GM12878 (cell line): ENCODE measurements at regions not wholly inside any gene's neighbourhood (a gene's known extent, or its start where the extent isn't known, plus 50 kb on each side); places are given as distances from the start of the nearest gene placed in this dataset.

Experiments used
- ATAC-seq: fragments of 200-7000 bp; cut with Tn5 transposase; 3 replicates; pipeline ENCODE4 v1.9.1; 2020; ENCODE audit warnings: mild to moderate bottlenecking, moderate library complexity
- BruUV-seq: library from RNA; stranded (reverse); fragments of 400-500 nt; replicated peaks from 2 replicates; lab custom pipeline; 2021; lab: Mats Ljungman, UMichigan
- CTCF ChIA-PET: fragments of 300-600 bp; sonication (Branson Sonifier 250); formaldehyde crosslinking; extraction: SDS; loops from one replicate; lab custom pipeline; 2021; ENCODE audit warnings: inconsistent platforms; lab: Yijun Ruan, JAX
- POLR2A ChIA-PET: fragments of 350-600 bp; formaldehyde crosslinking; extraction: SDS; loops from one replicate; lab custom pipeline; 2021; ENCODE audit warnings: inconsistent platforms; lab: Charles Lee
- RAD21 ChIA-PET: fragments of 300-600 bp; sonication (Branson Sonifier 250); formaldehyde crosslinking; loops from one replicate; lab custom pipeline; 2023; ENCODE audit warnings: antibody characterized with exemption; ENCODE audit not compliant: unreplicated experiment; lab: Charles Lee
- SMC1A ChIA-PET: fragments of 300-600 bp; sonication (Branson Sonifier 250); formaldehyde crosslinking; loops from one replicate; lab custom pipeline; 2023; ENCODE audit not compliant: unreplicated experiment, uncharacterized antibody; lab: Charles Lee
- DNase-seq: peaks from one replicate; pipeline ENCODE4 v3.0.0-alpha.2; 2011; ENCODE audit warnings: low read depth, low spot score
- FAIRE-seq: peaks from 3 replicates; lab custom pipeline; 2011; peaks lifted over from hg19 to GRCh38; lab: Jason Lieb, UNC
- H2AFZ ChIP-seq: 2 replicates; pipeline ENCODE4 v1.6.0; 2011; ENCODE audit warnings: low read depth, low read length, control low read depth; ENCODE audit not compliant: control insufficient read depth
- H3K27ac ChIP-seq: 2 replicates; pipeline ENCODE4 v1.5.1; 2011; ENCODE audit warnings: control low read depth; ENCODE audit not compliant: control insufficient read depth, insufficient read depth
- H3K27me3 ChIP-seq, 2 experiments: replicated peaks in 1 of 2; 2 replicates each; pipeline versions ENCODE4 v1.6.0 to v1.6.1; 2011; ENCODE audit warnings: low read length in 1 of 2; ENCODE audit not compliant: control insufficient read depth in 2 of 2, insufficient read depth in 2 of 2
- H3K36me3 ChIP-seq, 2 experiments: 2 replicates each; pipeline ENCODE4 v1.5.1; 2011; ENCODE audit warnings: low read length in 1 of 2; ENCODE audit not compliant: control insufficient read depth in 2 of 2, insufficient read depth in 2 of 2
- H3K4me1 ChIP-seq: 2 replicates; pipeline ENCODE4 v1.6.1; 2011; ENCODE audit warnings: mild to moderate bottlenecking, low read length, moderate library complexity, mixed read lengths; ENCODE audit not compliant: control insufficient read depth, insufficient read depth
- H3K4me2 ChIP-seq: 2 replicates; pipeline ENCODE4 v1.6.0; 2011; ENCODE audit warnings: control low read depth; ENCODE audit not compliant: control insufficient read depth, insufficient read depth
- H3K4me3 ChIP-seq: fragments of 200-600 bp; sonication (generic); 2 replicates; pipeline ENCODE4 v1.5.1; 2016
- H3K79me2 ChIP-seq: 2 replicates; pipeline ENCODE4 v1.6.0; 2011; ENCODE audit warnings: low read length; ENCODE audit not compliant: control insufficient read depth, insufficient read depth
- H3K9ac ChIP-seq: 2 replicates; pipeline ENCODE4 v1.8.0; 2011; ENCODE audit warnings: low read length, control low read depth, mixed read lengths; ENCODE audit not compliant: control insufficient read depth, insufficient read depth
- H3K9me3 ChIP-seq: replicated peaks from 3 replicates; pipeline ENCODE4 v1.5.1; 2011; ENCODE audit warnings: mild to moderate bottlenecking, low read length; ENCODE audit not compliant: control insufficient read depth, insufficient read depth
- H4K20me1 ChIP-seq: 2 replicates; pipeline ENCODE4 v1.6.0; 2011; ENCODE audit not compliant: control insufficient read depth, insufficient read depth
- FOXK2 ChIP-seq: fragments of 450-650 bp; IDR thresholded peaks from 2 replicates; pipeline ENCODE4 v1.6.1; 2017; ENCODE audit warnings: mild to moderate bottlenecking, moderate library complexity
- HCFC1 ChIP-seq: fragments of 150-350 bp; IDR thresholded peaks from 2 replicates; pipeline ENCODE4 v1.6.1; 2014; ENCODE audit warnings: low read length
- LARP7 ChIP-seq: fragments of 450-650 bp; IDR thresholded peaks from 2 replicates; pipeline ENCODE4 v1.6.1; 2017; ENCODE audit warnings: mild to moderate bottlenecking
- MXI1 ChIP-seq: fragments of 150-350 bp; IDR thresholded peaks from 2 replicates; pipeline ENCODE4 v1.6.1; 2011; ENCODE audit warnings: low read depth, mild to moderate bottlenecking, inconsistent platforms, low read length, improper control_type of control experiment
- PAX5 ChIP-seq: IDR thresholded peaks from 2 replicates; pipeline ENCODE4 v1.6.1; 2011; ENCODE audit warnings: low read depth, low read length, borderline replicate concordance
- SIX5 ChIP-seq: IDR thresholded peaks from 2 replicates; pipeline ENCODE4 v1.6.1; 2011; ENCODE audit warnings: mild to moderate bottlenecking, low read depth, low read length, moderate library complexity; ENCODE audit not compliant: severe bottlenecking
- SUPT20H ChIP-seq: IDR thresholded peaks from 2 replicates; pipeline ENCODE4 v1.6.1; 2011; ENCODE audit warnings: low read depth, mild to moderate bottlenecking, low read length, moderate library complexity, borderline replicate concordance; ENCODE audit not compliant: control insufficient read depth
- ZNF207 ChIP-seq: fragments of 450-650 bp; IDR thresholded peaks from 2 replicates; pipeline ENCODE4 v1.6.1; 2014; ENCODE audit warnings: antibody characterized with exemption, mild to moderate bottlenecking, borderline replicate concordance
- ZNF274 ChIP-seq: IDR thresholded peaks from one replicate; pipeline ENCODE4 v1.8.0; 2011; ENCODE audit not compliant: insufficient read length, insufficient read depth
- ZNF384 ChIP-seq: IDR thresholded peaks from 2 replicates; pipeline ENCODE4 v1.6.1; 2012; ENCODE audit warnings: low read depth, mild to moderate bottlenecking, low read length, improper control_type of control experiment, borderline replicate concordance
- WGBS: methylation state at CpG from one replicate; pipeline ENCODE4 v1.1.6; 2016; ENCODE audit warnings: low lambda C conversion rate; ENCODE audit not compliant: insufficient replicate concordance, insufficient coverage; ENCODE audit errors: missing lambda C conversion rate; 5-methylcytosine and 5-hydroxymethylcytosine counted together
- in situ Hi-C: fragments of 300-500 bp; cut with MboI; formaldehyde crosslinking; loops from 9 replicates; pipeline ENCODE4 v1.14.3; 2018; ENCODE audit warnings: mixed read lengths
- intact Hi-C: fragments of 100-400 bp; cut with micrococcal nuclease; formaldehyde crosslinking; loops from one replicate; pipeline ENCODE4 v1.14.2; 2022; ENCODE audit not compliant: unreplicated experiment
- TF ChIP-seq, protein P1 (sequence below): IDR thresholded peaks from 2 replicates; pipeline ENCODE4 v1.6.1; 2012; ENCODE audit warnings: mild to moderate bottlenecking, low read depth, low read length
- TF ChIP-seq, protein P2 (sequence below): IDR thresholded peaks from 2 replicates; pipeline ENCODE4 v1.6.1; 2011; ENCODE audit warnings: low read depth, low read length, improper control_type of control experiment, borderline replicate concordance
- TF ChIP-seq, protein P3 (sequence below): IDR thresholded peaks from 2 replicates; pipeline ENCODE4 v1.6.1; 2011; ENCODE audit warnings: mild to moderate bottlenecking, low read depth, low read length, moderate library complexity; ENCODE audit not compliant: insufficient replicate concordance
- TF ChIP-seq, protein P4 (sequence below): fragments of 450-650 bp; formaldehyde crosslinking; IDR thresholded peaks from 2 replicates; pipeline ENCODE4 v1.4.0; 2020; ENCODE audit warnings: mild to moderate bottlenecking, moderate library complexity

DNA sequence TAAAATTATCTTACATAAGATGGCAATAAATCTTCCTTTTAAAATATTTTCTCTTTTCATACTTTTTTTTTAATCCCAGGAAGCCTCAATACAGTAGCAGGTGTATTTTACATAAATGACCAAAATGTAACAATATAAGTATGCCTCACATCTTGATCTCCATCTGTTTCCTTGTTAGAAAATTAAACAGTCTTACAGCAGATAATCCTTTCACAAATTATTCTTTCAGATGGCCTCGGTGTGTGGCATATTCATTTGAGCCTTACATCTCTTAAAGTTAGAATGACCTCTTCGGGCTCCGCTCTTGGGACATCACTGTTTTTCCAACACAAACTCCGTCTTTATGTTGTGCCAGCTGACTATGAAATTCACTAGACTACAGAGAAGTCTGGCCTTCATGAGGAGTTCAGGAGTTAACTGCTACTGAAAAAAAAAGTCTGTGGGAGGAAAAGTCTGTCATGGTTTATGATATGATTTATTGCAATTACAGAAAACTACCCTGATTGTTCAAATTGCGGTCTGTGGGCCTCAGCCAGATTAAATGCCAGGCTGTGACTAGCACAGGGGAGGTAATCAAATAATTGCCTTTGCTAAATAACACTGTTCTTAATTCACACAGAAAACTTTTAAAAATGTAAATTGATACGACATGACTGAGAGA is 292.9 kb upstream of the PUM3 start:
- Histone ChIP-seq H3K36me3 (no peaks in the 10 kb centered on the region), H3K9ac (no peak overlapping the region), H3K27ac (no peak overlapping the region), H3K4me2 (no peak overlapping the region), H3K9me3 (no peaks in the 10 kb centered on the region), H3K4me1 (no peaks in the 10 kb centered on the region), H4K20me1 (no peaks in the 10 kb centered on the region), H3K4me3 (no peak overlapping the region), H3K27me3 (no peaks in the 10 kb centered on the region; a peak in 1 of 4 replicates), H2AFZ (no peak overlapping the region), H3K79me2 (no peaks in the 10 kb centered on the region)
- POLR2A ChIA-PET = no interaction called here
- no peak for FAIRE-seq
- in situ Hi-C loops (no loop called here), intact Hi-C loops (no loop called here)
- 0% methylated on average over 6 of the region's 6 CpGs for WGBS
- no peak for ATAC-seq
- RAD21 ChIA-PET = no interaction called here
- CTCF ChIA-PET = no interaction called here
- no peak for DNase-seq
- BruUV-seq = no TSS peak
- SMC1A ChIA-PET = interaction anchor here (0.6 kb wide), 1 partner anchor 777 kb away, joined by 3 read pairs; no protein-coding TSS in a partner anchor
- TF ChIP-seq SIX5 (no peak), HCFC1 (no peak), ZNF384 (no peak), ZNF274 (no peak), ZNF207 (no peak), SUPT20H (no peak), PAX5 (no peak), LARP7 (no peak), MXI1 (no peak), FOXK2 (no peak)
- TF ChIP-seq, protein P1, sequence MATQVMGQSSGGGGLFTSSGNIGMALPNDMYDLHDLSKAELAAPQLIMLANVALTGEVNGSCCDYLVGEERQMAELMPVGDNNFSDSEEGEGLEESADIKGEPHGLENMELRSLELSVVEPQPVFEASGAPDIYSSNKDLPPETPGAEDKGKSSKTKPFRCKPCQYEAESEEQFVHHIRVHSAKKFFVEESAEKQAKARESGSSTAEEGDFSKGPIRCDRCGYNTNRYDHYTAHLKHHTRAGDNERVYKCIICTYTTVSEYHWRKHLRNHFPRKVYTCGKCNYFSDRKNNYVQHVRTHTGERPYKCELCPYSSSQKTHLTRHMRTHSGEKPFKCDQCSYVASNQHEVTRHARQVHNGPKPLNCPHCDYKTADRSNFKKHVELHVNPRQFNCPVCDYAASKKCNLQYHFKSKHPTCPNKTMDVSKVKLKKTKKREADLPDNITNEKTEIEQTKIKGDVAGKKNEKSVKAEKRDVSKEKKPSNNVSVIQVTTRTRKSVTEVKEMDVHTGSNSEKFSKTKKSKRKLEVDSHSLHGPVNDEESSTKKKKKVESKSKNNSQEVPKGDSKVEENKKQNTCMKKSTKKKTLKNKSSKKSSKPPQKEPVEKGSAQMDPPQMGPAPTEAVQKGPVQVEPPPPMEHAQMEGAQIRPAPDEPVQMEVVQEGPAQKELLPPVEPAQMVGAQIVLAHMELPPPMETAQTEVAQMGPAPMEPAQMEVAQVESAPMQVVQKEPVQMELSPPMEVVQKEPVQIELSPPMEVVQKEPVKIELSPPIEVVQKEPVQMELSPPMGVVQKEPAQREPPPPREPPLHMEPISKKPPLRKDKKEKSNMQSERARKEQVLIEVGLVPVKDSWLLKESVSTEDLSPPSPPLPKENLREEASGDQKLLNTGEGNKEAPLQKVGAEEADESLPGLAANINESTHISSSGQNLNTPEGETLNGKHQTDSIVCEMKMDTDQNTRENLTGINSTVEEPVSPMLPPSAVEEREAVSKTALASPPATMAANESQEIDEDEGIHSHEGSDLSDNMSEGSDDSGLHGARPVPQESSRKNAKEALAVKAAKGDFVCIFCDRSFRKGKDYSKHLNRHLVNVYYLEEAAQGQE = no peak
- TF ChIP-seq, protein P2, sequence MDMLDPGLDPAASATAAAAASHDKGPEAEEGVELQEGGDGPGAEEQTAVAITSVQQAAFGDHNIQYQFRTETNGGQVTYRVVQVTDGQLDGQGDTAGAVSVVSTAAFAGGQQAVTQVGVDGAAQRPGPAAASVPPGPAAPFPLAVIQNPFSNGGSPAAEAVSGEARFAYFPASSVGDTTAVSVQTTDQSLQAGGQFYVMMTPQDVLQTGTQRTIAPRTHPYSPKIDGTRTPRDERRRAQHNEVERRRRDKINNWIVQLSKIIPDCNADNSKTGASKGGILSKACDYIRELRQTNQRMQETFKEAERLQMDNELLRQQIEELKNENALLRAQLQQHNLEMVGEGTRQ = no peak
- TF ChIP-seq, protein P3, sequence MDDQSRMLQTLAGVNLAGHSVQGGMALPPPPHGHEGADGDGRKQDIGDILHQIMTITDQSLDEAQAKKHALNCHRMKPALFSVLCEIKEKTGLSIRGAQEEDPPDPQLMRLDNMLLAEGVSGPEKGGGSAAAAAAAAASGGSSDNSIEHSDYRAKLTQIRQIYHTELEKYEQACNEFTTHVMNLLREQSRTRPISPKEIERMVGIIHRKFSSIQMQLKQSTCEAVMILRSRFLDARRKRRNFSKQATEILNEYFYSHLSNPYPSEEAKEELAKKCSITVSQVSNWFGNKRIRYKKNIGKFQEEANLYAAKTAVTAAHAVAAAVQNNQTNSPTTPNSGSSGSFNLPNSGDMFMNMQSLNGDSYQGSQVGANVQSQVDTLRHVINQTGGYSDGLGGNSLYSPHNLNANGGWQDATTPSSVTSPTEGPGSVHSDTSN = no peak
- TF ChIP-seq, protein P4, sequence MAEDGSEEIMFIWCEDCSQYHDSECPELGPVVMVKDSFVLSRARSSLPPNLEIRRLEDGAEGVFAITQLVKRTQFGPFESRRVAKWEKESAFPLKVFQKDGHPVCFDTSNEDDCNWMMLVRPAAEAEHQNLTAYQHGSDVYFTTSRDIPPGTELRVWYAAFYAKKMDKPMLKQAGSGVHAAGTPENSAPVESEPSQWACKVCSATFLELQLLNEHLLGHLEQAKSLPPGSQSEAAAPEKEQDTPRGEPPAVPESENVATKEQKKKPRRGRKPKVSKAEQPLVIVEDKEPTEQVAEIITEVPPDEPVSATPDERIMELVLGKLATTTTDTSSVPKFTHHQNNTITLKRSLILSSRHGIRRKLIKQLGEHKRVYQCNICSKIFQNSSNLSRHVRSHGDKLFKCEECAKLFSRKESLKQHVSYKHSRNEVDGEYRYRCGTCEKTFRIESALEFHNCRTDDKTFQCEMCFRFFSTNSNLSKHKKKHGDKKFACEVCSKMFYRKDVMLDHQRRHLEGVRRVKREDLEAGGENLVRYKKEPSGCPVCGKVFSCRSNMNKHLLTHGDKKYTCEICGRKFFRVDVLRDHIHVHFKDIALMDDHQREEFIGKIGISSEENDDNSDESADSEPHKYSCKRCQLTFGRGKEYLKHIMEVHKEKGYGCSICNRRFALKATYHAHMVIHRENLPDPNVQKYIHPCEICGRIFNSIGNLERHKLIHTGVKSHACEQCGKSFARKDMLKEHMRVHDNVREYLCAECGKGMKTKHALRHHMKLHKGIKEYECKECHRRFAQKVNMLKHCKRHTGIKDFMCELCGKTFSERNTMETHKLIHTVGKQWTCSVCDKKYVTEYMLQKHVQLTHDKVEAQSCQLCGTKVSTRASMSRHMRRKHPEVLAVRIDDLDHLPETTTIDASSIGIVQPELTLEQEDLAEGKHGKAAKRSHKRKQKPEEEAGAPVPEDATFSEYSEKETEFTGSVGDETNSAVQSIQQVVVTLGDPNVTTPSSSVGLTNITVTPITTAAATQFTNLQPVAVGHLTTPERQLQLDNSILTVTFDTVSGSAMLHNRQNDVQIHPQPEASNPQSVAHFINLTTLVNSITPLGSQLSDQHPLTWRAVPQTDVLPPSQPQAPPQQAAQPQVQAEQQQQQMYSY (CRISPR knock-in tag) = no peak
